Limb (tissue), 2 donors: ENCODE measurements at regions not wholly inside any gene's neighbourhood (a gene's known extent, or its start where the extent isn't known, plus 50 kb on each side); places are given as distances from the start of the nearest gene placed in this dataset.

Experiments
- DNase-seq, 2 donors: peaks; one replicate each; pipeline ENCODE4 v3.0.0-alpha.2; 2016; ENCODE audit errors: extremely low spot score in 2 of 2

DNA sequence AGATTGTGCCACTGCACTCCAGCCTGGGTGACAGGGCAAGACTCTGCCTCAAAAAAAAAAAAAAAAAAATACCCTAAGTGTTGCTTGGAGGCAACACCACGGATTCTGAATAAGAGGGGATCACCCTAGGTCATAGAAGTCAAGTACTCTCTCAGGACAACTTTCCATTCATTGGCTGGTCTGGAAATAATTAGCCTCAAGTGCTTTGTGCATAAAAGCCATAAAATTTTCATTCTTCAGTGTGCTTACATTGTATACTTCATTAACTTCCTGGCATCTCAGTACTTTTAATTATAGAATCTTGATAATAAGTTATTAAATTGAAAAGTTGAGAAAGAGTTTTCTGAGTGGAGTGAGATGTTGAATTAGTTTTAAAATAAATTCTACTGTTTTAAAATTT, 876.1 kb upstream of the FAM98A start:
- no peak for DNase-seq

DNA sequence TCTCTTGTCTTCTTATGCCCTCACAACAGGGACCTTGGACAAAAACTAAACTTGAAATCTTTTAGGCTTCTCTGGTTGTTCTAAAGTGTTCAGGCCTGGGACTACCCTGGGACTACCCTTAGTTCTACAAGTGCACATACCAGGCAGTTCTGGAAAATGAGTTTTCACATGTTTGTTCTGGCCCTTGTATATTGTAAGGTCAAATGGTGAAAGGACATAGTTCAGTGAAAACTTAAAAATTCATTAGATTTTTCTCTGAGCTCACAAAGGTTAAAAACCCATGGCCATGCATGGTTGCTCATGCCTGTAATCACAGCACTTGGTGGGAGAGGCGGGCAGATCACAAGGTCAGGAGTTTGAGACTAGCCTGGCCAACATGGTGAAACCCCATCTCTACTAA, 875.5 kb upstream of the FAM98A start:
- no peak for DNase-seq

DNA sequence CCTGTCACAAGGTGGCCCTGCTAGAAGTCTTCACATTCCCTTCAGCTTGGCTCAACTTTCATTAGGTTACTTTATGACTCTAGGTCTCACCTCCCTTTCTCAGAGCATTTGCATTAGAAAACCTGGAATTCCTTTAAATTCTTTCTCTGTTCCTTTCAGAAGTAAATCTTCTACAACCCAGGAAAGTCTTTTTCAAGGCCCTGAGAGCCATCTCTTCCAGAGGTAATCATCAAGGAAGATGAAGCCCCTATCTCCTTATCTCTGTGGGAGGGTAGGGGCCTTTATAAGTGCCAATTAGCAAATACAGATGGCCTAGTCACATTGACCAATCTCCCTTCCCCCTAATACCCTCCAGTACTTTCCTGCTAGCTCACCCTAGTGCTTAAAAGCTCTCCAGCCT, 848.0 kb upstream of the FAM98A start:
- no peak for DNase-seq

DNA sequence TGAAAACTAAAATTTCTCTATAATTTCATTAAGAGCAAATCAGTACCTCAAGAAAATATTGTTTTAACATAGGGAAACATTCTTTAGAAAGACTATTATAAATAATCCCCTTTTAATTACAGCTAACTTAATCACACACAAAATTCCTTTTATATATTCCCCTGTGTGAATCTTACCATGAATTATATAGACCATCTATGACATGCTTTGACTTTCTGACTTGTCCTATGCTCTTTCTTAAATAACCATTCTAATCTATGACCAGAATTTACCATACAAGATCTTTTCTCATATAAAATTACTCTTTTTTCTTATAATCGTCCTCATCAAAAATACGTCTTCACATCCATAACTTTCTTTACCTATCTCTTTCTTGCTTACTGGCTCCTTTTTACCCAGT, 824.2 kb upstream of the FAM98A start:
- DNase-seq, result no peak

DNA sequence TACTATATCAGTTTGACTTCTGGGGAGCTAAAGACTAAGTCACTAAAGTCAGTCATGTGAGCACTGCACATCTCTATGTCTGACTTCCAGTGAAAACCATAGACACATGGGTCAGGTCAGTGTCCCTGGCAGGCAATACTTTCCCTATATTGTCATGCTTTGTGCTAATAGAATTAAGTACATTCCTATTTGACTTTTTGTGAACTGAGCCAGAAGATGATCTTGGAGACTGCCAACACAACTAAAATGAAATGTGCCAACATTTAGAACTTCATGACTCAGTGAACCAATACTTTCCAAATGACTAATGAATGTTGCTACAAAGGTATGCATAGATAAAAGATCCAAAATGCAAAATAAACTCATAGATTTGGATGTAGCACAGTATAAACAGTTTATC, 820.8 kb upstream of the FAM98A start:
- DNase-seq, result no peak

DNA sequence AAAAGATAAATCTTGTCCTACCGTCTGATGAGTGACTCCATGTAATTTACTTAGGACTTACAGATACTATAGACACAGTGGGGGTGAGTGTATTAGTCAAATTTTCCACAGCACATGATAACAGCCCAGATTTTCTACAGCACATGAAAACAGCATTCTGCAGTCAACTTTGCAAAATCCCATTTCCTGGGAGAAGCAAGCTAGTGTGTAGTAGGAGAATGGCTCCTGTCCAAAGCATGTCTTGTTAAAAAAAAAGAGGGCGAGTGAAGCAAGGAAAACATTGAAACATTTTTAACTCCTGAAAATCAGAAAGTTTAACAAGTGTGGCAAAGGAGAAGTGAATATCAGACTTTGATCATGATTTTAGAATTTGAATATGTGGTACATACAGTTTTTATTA, 817.8 kb upstream of the FAM98A start:
- DNase-seq, result no peak

DNA sequence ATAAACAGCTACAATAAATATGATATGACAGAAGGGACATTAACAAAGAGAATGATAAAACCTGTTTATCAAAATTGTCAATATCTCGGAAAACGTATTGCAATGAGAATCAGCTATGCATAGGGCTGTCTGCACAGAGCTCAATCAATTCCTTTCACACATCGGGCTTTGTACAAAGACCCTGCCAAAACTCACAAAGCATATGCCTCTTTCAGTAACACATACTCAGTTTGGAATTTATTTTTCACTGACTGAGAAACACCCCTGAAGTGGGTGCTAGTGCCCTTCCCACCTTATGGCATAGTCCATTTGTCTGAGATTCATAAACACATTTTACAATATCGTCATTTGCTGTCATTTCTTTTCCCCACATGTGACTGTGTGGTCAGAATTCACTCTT, 815.8 kb upstream of the FAM98A start:
- no peak for DNase-seq

DNA sequence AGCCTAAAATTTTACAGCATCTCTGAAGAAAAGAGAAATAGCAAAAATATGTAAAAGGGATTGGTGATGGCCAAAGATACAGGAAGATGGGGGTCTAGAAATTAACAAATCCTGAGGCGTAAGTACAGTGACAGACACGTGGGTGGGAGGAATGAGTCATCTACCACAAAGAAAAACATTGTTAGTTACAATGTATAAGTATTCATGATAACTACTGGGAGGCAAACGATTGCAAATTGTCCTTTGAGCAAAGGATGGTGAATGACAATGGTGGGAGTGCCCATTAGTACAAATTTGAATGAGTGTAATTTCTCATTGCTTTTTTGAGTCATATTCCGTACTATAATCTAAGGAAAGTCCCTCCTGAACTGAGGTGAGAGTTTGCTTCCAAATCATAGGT, 809.0 kb upstream of the FAM98A start:
- DNase-seq, result no peak

DNA sequence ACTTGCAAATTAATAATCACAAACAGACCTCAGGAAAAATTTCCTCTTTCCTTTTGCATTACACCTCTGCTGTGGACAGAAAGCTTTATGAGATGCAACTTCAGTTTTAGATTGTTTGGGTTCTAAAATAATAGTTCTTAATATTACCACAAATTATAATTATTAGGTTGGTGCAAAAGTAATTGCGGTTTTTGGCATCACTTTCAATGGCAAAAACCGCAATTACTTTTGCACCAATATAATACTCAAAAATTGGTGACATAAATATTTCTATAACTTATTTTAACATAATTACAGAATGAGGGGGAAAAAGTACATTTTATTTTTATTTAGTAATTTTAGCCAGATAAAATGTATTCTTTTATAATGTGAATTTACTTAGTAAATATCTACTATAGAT, 804.4 kb upstream of the FAM98A start:
- DNase-seq, result no peak

DNA sequence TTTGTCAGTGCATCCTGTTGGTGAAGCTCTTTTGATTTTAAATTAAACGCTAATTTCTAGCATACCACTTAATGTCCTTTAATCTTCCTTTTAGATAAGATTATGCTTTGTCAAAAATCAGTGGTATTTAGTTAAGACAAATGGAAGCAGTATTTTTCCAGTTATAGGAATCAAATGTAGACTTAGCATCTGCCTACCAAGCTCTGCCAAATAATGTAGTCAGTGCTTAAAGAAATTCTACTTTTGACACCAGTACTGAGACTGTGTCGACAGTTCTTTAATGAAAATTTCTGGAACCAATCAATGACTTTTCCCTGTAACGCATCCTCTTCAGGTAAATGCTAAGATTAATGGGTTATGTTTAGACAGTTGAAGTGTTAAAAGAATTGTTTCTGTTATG, 803.3 kb upstream of the FAM98A start:
- DNase-seq, result no peak

DNA sequence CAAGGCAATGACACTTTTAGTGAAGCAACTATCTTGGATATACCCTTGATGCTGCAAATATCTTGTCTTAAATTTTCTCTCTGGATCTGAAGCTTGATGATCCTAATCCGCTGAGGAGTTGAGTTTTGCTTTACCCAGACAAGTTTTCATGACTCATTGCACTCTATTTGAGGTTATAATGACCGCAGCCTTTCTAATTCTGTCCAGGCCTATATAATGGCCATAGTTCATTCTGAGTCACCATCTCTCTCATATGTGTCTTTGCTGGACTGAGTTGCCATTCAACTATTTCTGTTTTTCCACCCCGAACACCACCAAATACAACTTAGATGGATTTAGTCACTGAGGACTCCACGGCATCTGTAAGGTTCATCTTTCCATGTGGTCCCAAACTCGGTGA, 802.1 kb upstream of the FAM98A start:
- DNase-seq, result no peak

DNA sequence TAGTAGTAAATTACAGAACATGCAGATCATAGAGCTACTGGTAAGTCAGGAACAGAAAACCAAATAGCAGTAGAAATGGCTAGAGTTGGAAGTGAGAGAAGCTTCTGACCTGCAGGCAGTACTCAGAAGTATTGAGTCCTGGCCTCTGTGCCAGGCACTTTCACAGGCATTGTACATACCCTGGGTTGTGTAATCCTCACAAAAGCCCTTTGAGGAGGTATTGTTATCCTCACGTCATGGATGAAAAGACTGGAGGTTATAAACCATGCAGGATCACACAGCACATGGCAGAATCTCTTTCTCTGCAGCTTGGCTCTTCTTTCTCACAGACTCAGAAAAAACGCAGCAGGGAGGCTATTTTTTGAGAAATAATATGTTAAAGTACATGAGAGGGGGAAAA, 789.3 kb upstream of the FAM98A start:
- no peak for DNase-seq

DNA sequence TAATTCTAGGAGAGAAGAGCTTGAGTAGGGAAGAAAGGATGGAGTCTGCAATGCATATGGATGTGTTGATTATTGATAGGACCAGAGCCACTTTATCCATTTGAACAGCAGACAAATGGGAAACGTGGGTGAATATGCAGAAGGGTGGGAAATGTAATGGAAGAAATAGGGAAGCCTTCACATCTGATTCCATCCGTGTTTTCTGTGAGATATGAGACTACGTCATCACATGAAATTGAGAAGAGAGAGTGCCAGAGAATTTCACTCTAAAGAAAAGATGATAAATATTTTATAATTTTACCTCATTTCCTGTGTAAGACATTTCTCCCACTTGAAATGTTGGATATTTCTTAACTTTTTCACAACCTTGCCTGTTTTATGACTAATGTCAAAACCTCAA, 788.4 kb upstream of the FAM98A start:
- no peak for DNase-seq

DNA sequence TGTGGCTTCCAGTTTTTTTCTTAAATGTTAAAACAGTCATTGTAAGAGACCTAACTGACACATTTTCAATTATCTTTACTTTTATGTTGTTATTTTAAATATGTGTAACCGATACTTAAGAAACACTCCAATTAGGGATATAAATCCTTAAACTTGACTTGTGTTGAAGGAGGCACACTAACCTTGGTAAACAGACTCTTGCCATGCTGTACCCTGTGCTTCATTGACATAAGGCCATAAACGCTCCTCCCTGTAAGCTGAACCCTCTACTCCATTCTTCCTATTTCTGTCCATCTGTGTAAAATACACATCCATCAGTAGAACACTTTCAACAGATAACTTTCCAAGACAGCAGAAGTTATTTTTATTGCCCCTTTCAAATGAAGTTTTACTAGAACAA, 780.5 kb upstream of the FAM98A start:
- DNase-seq, result no peak

DNA sequence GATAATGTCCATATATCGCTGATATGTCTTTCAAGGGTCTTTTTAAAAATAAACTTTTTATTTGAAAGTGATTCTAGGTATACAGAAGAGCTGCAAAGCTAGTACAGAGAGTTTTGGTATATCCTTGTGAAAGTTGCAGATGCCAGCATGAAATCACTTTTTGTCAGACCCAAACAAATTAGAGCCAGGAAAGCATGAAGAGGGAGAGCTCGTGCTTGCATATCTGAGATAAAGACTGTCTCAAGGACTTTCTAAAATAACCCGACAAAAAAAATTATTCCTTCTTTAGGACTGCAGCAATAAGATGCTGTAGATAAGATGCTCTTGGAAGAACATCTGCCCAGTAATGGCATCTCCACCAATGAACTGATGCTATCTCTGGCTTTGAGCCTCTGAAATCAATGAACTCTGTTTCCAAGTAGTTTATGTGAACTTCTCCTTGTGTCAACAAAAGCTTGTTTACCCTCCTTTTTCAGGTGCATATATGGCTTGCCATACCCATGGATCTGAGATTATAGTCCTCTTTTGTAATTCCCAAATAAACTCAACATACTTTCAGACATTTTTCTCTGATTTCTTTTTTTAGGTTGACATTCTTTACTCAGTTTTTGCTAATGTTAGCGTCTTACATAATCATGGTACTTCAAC, 774.6 kb upstream of the FAM98A start:
- no peak for DNase-seq

DNA sequence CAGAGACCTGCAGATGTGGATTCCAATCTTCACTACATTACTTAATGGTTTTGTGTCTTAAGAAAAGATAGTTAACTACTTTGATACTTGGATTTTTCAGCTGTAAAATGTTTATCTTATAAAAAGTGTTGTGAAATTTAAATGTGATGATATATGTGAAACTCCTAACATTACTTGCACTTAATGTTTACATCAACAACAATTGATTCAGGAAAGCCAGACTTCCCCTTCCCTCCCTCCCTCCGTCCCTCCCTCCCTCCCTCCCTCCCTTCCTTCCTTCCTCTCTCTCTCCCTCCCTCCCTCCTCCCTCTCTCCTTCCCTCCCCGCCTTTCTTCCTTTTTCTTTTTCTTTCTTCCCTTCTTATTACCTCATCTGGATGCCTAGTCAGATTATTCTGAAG, 773.9 kb upstream of the FAM98A start:
- no peak for DNase-seq

DNA sequence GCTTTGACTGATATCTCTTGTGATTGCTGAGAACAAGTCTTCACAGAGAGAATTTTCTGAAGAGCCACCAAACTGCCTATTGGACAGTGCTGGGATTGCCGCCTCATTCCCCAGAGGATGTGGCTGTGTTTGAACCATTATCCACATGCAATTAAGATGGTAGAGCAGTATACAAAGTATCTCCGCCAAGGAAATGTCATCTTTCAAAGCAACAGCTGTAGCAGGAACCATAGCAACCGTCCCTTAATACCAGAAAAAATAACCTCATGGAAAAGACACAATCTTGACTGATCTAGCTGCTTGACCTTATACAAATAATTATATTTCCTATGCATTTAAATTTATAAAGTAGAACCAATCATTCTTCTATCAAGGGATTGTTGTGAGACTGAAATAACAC, 772.6 kb upstream of the FAM98A start:
- no peak for DNase-seq

DNA sequence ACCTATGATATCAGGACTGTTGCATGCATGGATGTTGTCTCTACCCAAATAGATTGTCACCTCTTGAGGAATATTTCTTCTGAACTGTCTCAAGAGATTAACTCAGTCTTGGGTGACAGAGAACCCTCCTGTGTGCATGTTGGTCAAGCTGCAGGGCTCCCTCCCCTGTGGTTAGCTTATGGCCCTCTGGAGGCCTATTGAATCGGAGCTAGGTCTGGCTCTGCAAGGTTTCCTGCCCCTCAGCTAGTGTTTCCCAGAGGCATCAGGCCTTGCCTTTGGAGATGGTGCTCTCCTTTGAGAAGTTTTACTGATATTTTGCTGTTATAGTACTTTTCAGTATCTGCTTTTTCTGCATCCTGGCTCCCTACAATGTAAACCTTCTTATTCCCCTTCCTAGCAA, 769.2 kb upstream of the FAM98A start:
- DNase-seq, result no peak

DNA sequence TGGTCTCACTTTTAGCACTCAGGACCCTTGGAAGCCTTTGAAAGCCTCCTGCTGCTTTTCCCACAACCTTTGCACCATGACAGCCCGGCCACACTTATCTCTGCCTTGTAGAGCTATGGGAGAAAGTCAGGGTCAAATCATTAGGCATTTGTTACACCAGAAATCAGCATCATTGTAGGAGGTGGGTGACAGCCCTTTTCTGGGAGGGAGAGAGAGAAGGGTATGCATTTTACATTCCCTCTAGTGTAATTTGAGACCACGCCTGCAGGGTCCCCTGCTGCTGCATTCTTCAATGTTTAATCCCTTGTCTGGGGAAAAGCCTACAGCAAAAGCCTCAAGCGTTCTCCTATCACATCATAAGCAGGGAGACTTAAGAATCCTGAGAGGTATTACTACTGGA, 766.8 kb upstream of the FAM98A start:
- DNase-seq, result no peak

DNA sequence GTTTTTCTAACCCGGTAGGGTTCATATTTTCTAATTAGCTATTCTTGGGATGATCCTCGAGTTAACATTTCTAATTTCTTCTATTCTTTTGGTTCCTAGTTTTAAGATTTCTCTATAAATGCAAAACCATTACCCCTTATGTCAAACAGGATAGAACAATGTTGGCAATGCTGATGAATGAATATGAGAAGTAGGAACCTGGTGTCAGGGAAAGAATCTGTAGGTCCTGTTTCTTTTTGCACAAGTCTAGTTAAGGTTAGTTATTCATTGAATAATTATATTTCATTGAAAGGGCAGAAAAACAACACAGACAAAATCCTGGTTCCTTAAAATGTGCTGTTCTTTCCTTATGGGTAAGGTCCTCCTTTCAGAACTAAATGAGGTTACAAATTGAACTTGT, 766.4 kb upstream of the FAM98A start:
- DNase-seq, result no peak

DNA sequence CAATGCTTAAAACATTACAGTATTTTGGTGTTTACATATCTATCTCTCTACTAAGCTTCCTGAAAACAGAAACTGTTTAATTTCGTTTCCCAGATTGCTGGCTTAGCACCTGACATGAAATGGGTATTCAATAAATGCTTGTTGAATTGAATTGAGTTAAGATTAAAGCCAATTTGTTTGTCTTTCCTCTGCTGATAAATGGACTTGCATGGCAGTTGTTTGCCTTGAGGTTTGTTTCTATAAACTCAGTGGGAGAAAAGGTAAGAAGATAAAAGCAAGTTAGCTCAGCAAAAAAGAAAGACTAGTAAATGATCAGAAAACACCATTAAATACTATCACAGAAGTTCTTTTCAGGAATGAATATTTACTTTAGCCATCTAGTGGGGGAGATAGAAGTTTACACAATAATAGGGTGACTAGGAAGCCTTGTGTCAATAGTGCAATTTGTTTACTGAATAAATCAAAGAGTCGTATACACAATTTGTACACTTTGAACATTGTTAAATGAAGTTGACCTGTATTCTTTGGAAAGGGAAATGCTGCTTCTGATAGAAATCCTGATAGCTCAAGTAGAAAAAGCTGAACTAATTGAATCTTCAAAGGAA, 754.5 kb upstream of the FAM98A start:
- no peak for DNase-seq

DNA sequence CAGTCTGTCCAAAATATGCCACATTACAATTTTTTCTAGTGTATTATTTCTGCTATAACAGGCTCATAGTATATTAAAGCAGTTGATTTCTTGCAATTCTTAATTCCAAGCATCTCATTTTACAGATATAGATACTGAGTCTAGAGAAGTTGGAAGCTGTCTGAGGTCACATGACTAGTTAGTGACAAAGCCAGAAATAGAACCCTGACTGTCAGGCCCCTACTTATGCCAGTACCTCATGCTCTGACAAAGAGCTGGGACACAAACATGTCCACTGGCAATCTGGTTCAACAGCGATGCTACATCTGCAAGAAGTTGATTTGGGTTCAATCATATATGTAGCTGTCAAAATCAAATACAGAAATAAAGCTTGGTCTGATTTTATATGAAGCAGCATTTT, 750.4 kb upstream of the FAM98A start:
- no peak for DNase-seq

DNA sequence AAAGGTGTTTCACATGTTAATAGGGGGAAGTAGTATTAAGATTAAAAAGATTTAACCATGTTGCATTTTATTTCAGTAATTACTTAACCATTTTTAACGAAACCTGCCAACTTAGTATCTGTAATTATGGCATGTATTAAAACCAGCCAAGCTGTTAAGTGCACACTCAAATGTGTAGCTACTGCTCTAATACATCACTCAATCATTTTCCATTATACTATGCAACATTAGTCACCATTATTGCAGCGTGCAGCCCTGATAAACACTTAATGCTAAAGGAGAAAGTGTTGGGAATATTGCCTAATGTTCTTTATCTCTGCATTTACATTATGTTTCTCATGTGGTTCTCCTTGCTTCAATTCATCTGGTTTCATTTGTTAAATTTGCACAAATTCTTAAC, 745.9 kb upstream of the FAM98A start:
- DNase-seq, result no peak

DNA sequence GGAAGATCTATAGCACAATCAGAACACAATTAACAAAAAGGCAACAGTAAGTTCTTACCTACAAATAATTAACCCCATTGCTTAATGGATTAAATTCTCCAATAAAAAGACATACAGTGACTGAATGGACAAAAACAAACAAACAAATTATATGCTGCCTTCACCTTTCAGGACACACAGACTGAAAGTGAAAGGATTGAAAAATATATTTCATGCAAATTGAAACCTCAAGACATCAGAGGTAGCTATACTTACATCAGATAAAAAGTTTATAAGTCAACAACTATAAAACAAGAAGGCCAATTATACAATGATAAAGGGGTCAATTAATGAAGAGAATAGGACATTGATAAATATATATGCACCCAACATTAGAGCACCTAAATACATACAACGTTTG, 741.2 kb upstream of the FAM98A start:
- DNase-seq, result no peak
